GM12874 (cell line): ENCODE measurements at regions not wholly inside any gene's neighbourhood (a gene's known extent, or its start where the extent isn't known, plus 50 kb on each side); places are given as distances from the start of the nearest gene placed in this dataset.

Experiments used
- TF ChIP-seq, protein P1 (sequence below): IDR thresholded peaks from 2 replicates; pipeline ENCODE4 v1.5.1; 2011; ENCODE audit warnings: low read depth, mild to moderate bottlenecking, control low read depth, low read length, moderate library complexity; ENCODE audit not compliant: insufficient read depth

DNA sequence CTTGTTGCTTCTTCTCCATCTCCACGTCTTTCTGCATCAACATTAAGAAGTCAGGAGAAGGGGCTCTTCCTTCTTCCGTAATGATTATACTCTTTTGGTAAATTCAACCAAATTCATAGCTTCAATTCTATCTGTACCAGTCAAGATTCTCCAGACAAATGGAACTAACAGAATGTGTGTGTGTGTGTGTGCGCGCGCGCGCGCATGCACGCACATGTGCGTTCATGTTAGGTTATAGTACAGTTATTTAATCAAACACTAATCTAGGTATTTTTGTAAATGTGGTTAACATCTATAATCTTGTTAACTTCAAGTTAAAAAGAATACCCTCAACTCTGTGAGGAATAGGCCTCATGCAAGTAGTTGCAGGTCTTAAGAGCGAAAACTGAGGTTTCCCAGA is 150.3 kb upstream of the TAS2R1 start:
- TF ChIP-seq, protein P1, sequence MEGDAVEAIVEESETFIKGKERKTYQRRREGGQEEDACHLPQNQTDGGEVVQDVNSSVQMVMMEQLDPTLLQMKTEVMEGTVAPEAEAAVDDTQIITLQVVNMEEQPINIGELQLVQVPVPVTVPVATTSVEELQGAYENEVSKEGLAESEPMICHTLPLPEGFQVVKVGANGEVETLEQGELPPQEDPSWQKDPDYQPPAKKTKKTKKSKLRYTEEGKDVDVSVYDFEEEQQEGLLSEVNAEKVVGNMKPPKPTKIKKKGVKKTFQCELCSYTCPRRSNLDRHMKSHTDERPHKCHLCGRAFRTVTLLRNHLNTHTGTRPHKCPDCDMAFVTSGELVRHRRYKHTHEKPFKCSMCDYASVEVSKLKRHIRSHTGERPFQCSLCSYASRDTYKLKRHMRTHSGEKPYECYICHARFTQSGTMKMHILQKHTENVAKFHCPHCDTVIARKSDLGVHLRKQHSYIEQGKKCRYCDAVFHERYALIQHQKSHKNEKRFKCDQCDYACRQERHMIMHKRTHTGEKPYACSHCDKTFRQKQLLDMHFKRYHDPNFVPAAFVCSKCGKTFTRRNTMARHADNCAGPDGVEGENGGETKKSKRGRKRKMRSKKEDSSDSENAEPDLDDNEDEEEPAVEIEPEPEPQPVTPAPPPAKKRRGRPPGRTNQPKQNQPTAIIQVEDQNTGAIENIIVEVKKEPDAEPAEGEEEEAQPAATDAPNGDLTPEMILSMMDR = no peak

DNA sequence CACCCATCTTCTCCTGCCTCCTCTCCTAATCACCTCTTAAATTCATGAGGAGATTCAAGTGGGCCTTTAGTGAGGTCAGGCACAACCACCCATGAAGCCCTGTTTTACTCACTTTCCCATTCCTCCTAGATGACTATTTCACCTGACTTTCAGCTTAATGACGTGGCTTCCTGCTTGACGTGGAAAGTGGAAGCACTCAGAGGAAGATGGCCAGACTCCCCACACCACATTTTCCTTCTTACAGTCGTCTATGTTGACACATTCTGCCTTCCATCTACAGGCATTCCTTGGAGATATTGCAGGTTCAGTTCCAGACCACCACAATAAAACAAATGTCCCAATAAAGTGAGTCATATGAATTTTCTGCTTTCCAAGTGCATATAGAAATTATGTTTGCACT is 146.4 kb upstream of the TAS2R1 start:
- TF ChIP-seq, protein P1 = no peak

DNA sequence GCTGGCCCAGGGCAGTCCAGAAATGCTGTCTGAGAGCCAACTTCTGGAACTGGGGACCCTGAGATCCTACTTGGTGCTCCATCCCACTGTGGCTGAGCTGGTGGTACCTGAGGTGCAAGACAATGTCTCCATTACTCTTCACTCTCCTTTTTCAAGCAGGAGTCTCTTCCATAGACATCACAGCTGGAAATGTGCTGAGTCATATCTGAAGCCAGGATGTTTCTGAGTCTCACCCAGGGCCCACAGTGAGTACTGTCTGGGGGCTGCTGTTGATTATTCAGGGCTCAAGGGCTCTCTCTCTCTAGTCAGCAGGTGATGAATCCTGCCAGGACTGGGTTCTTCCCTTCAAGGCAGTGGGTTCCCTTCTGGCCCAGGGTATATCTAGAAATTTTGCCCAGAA is 145.2 kb upstream of the TAS2R1 start:
- TF ChIP-seq, protein P1 = no peak

DNA sequence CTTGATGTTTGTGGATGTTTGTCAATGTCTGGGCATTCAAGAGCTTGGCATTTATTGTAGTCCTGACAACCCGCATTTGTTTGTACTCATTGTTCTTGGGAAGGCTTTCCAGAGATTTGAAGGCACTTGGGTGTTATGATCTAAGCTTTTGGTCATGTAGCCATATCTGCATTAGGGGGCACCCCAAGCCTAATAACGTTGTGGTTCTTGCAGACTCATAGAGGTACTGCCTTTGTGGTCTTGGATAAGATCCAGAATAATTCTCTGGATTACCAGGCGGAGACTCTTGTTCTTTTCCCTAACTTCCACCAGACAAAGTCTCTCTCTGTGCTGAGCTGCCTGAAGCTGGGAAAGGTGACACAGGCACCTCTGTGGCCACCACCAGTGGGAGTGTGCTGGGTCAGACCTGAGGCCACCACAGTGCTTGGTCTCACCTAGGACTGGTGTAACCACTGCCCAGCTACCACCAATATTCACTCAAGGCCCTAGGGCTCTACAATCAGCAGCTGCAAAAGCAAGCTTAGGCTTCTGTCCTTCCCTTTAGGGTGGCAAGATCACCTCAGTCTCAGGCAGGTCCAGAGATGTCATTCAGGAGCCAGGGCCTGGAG is 144.4 kb upstream of the TAS2R1 start:
- TF ChIP-seq, protein P1 = no peak

DNA sequence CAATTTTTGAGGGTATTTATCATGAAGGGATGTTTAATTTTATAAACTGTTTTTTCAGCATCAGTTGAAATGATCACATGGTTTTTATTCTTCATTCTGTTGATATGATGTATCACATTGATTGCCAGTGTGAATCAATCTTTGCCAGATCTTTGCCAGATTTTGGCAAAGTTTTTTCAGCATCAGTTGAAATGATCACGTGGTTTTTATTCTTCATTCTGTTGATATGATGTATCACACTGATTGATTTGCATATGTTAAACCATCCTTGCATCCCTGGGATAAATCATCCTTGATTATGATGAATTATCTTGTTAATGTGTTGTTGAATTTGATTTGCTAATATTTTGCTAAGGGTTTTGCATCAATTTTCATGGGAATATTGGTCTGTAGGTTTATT is 140.9 kb upstream of the TAS2R1 start:
- TF ChIP-seq, protein P1 = no peak

DNA sequence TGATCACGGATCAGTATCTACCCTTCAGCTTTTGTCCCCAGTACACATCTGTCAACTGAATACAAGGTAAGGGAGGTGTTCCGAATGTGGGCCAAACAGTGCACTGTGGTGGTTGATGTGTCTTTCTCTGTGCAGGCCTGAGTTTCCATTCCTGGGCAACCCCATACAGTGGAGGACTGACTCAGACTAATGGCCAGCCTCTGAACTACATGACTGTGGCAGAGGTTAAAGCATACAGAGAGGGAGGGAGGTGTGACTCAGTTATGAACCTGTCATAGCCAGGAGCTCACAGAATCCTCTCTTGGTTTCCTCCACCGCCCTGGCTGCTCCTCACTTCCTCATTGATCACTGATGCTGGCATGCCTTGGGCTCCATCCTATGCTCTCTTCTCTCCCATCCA is 136.4 kb upstream of the TAS2R1 start:
- TF ChIP-seq, protein P1 = no peak

DNA sequence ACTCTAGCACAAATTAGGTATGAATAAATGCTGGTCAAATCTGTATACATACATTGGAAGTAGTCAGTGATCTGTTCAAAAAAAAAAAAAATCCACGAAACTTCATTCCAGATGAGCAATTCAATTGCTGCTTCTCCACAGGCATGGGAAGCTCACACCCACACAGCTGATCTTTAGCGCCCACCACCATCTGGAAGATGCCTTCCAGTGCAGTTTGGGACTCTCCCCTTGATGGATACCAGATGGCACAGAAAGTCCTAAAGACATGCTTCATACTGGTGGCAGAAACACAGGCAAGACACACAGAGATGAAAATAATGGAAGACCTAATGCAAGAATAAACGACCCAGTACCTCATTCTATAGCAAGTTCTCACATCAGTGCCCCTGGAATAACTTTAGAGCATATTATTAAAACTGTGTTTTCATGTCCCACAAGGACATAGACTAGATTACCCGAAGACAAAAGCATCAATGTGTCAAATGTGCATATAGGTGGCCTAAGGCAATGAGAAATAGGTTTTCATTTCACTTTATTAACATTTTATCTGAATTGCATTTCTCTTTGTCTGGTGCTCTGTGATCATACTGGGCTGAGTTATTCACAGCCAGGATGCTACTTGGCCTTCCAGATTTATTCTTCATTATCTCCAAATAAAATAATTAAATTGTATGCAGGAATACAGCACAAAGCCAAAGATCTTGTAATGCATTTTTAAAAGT is 135.4 kb upstream of the TAS2R1 start:
- TF ChIP-seq, protein P1 = no peak
